Left renal cortex interstitium (tissue), 4 donors: ENCODE measurements at regions not wholly inside any gene's neighbourhood (a gene's known extent, or its start where the extent isn't known, plus 50 kb on each side); places are given as distances from the start of the nearest gene placed in this dataset.
"Not testable (repeated sequence)": the region's sequence is repeated elsewhere in the genome, so short reads cannot be mapped to it uniquely, and the experiment has no call there.

Experiments used
- DNase-seq, 4 donors: peaks; one replicate each; pipeline ENCODE4 v3.0.0-alpha.2; 2013; ENCODE audit warnings: low read depth in 4 of 4, low spot score in 2 of 4, missing footprints in 1 of 4

DNA sequence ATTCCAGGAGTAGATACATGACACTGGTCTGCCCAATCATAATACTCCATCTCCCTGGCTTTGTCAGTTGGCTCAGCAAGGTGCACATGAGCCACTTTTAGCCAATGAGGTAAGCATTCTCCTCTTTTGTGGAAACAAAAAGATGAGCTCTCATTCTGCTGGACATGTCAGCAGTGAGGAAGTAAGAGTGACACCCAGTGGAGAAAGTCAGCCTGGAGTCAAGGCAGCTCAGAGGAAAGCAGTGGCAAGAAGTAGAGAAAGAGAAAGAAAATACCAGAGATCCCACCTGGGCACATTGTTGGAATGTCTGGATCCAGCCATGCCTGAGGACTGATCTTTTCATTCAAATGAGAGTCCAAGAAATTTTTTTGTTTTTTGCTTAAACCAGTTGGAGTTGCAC lies 496.9 kb upstream of the C16orf82 start:
- DNase-seq: no peak

DNA sequence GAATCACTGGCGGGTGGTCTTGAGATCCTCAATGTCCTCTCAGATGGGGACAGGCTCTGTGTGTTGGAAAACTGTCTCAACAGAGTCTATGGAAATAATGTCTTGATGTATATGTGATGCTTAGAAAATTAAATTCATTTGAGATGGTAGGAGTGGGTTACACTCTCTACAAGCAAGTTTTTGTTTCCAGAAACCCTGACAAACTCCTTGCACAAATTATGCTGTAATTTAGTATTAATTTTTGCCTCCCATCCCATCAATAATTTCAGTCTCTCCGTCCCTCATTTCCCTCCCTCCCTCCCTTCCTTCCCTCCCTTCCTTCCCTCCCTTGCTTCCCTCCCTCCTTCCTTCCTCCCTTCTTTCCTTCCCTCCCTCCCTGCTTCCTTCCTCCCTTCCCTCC lies 488.0 kb upstream of the C16orf82 start:
- no peak for DNase-seq

DNA sequence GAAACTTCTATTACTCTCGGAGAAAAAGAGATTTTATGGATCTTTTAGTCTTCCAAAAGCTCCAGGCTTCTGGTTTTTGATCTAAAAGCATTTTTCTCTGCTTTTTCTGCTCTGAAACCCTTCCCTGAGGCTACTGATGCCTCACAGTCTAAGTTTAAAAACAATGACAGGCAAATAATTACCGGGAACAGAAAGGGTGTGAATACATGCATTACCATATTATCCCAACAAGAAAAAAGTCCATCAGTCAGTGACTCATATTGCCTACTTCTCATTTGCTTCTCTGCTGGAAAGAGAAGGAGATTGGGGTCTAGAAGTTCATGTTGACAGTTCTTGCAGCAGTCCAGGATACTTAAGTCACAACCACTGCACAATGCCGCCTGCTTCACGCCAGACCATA lies 482.9 kb upstream of the C16orf82 start:
- no peak for DNase-seq

DNA sequence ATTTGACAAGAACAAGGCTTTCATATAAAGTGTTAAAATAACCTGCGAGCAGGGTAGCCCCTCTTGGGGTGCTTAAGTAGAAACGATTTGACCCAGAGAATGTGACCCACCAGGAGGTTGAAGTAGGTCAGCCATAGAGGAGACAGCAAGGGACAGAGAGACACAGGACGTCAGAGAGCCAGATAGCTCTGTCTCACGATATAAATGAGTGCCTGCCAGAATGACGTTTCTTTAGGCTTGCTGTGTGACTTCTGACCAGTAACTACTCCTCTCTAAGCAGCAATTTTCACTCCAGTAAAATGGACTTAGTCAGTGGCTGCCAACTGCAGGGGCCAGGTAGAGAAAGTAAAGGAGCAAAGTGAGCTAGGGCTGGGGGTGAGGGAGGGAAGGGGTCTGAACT lies 473.0 kb upstream of the C16orf82 start:
- no peak for DNase-seq

DNA sequence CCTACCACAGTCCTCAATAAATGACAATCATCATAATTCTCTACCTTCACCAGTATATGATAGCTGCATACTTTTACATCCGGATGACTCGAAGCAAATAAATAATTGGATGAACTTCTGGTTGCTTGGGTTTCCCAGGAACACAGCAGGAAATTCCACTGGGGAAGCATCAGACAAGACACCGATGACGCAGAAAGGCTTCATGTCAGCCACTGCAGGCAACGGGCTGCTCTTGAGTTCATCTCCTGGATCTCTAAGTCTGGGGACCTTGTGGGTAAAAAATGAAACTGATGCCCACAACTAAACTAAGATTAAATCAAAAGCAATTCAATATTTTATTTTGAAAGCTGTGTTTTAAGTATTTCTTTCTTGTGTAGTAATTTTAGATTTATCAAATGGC lies 472.1 kb upstream of the C16orf82 start:
- DNase-seq: no peak

DNA sequence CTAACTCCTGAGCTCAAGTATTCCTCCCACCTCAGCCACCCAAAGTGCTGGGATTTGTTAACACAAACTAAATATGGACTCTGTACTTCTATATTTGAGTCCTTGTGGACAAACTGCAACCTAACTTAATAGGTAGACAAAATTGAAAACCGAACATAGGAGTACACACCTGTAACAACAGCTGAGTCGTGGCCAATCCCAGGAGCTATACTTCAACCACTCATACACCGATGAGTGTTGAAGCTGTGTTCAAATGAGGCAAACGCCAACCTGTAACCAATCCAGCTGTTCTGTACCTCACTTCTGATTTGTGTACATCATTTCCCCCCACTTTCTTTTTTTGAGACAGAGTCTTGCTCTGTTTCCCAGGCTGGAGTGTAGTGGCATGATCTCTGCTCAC lies 471.5 kb upstream of the C16orf82 start:
- no peak for DNase-seq

DNA sequence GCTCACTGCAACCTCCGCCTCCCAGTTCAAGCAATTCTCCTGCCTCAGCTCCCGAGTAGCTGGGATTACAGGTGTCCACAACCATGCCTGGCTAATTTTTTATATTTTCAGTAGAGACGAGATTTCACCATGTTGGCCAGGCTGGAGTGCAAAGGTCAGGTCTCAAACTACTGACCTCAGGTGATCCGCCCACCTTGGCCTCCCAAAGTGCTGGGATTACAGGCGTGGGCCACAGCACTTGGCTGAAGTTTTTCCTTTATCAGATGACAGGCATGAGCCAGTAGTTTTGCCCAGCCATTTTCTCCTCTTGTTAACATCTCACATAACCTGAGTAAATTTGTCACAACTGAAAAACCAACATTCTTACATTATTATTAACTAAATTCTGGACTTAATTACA lies 470.7 kb upstream of the C16orf82 start:
- not testable (repeated sequence) for DNase-seq

DNA sequence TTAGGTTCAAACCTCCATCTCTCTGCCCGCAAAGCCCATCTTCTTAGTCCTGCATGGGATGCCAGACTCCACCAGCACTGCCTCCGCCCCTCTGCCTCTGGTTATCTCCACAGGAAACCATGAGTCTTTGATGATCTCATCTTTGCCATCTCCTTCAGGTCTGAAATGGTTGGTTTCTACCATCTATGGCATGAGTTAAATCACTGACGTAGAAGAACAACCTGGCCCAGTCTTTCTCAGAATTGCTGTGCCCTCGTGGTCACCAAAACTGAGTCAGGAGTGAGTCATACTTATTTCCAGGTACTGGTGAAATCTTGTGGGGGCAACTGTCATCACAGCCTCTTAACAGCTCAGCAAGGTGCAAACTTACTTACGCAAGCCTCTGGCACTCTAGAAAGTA lies 468.7 kb upstream of the C16orf82 start:
- DNase-seq: no peak

DNA sequence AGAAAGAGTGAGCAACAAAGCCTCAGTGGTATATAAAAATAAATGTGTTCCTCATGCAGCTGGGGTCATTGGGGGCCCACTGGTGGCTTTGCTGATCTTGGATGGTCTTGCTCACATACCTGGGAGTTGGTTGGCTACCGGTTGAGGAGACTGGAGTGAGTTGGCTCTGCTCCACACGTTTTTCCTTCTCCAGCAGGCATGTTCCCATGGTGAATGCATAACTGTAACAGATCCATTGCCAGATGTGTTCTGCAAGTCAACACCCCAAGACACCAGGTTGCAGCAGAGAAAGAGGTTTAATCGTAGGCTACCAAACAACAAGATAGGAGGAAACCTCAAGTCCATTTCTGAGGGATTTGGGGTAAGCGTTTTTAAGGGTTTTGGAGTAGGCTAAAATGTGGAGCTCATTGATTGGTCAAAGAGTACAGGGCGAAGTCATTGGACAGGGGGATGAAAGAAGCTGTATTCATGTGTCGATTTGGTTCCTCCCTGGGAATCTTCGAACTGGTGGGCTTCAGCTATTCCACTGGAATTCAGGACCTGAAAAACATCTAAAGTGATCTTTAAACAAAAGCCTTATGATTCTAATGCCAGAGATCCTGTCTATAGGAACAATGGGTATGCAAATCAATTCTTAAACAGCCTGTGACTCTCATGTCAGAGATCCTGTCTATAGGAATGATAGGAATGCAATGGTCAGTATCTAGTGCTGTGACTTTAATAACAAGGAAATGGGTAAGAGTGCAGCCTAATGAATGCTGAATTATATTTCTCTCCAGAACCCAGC lies 467.5 kb upstream of the C16orf82 start:
- no peak for DNase-seq

DNA sequence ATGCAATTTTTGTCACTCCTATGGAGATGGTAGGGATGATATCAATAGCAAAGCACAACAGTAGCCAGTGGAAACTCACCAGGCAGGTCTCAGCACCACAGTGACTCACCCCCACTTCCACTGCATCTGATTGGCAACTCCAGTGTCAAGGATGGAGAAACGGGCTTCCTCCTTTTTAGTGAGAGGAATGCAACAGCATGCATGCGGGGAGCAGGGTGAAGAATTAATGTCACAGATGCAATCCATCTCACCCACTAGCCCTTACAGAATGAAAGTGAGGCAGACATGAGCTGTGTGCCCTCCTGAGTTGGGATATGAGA lies 467.0 kb upstream of the C16orf82 start:
- no peak for DNase-seq

DNA sequence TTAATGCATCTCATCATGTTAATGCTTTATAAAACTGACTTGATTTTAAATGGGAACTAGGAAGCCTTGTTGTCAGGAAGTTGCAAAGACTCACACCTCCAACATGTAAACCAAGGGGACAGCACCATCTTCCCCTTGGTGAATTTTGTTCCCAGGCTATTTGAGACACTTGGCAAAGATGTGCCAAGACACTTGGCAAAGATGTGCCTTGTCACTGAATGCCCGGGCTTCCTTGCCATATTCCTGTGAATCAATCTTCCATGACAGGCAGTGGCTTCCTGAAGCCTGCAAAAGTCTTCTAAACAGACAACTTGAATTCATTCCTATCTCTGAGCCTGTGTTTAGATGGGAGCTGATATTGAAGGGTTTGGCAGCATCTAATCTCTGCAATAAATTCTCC lies 465.4 kb upstream of the C16orf82 start:
- DNase-seq: no peak

DNA sequence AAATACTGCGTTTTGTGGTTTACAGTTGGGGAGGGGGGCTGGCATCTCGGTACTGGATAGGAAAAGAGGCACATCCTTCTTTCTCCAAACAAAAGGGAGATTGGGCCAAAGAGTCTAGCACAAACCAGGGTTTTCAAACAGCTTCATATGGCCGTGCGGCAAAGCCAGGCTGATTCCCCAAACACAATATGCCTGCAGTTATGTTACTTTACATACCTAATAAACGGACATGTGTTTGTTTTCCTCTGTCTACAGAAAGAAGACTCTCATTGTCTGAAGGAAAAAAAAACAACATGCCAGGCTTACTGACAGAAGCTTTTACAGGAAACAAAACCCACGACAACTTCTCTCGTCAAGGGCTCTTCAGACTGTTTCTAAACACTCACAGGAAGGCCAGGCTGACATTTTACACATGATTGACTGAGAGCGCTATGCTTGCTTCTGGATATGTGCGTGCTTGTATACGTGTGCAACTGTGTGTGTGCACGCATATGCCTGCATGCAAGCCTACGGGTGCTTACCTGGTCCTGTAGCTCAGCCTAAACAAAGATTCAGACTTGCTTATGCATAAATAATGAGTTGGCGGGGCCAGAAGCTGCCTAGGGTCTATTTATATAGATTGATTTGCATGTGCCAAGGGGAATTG lies 461.0 kb upstream of the C16orf82 start:
- DNase-seq: no peak

DNA sequence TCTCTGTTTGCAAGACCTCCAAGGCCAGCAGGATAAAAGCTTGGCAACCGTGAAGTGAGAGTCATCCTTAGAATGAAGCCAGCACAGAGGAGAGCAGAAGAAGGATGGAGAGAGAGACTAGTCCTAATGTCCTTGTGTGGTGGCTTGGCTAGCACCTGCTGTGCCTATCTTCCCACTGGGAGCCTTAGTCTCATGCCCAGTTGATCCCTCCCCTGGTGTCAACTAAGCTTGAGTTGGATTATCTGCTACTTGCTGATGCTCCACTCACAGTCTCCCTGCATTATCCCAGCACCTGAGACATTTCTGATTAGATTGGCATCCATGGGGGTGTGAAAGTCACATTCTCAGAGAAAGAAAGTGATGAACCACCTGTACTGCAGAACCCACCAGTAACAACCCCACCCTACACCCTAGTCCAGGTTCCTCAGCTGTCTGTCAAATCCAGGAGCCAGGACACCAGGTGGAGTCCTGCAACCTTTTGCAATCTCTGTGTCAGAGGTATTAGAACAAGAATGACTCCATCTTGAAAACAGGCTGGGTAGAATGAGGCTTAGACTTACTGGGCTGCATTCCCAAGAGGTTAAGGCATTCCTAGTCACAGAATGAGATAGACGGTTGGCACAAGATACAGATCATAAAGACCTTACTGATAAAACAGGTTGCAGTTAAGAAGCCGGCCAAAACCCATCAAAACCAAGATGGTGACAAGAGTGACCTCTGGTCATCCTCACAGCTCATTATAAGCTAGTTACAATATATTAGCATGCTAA lies 460.2 kb upstream of the C16orf82 start:
- DNase-seq: no peak

DNA sequence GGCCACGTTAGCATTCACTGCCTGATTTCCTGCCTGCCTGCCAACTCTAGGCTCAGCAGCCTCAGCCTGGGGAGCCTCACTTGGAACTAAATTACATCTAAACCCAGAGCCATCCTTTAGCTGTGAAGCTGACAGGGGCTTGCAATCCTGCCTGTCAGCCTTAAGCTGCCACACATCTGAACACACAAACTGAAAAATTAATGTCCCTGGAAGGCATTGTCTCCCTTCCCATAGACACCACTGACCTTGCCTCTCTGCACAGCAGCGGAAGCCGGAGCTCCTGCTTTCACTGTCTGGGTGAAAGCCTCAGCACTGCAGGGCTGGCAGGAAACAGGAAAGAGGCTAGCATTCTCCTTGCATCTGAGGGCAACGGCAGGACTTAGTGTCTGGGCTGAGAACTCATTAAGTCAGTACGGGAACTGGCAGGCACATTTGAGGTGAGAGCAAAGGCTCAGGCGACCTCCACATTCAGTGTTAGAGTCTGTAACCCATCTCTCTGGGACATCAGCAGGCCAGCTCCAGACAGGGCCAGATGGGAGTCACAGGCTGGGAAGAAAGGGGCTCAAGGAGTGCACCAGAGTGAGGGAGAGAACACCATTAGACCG lies 452.4 kb upstream of the C16orf82 start:
- no peak for DNase-seq

DNA sequence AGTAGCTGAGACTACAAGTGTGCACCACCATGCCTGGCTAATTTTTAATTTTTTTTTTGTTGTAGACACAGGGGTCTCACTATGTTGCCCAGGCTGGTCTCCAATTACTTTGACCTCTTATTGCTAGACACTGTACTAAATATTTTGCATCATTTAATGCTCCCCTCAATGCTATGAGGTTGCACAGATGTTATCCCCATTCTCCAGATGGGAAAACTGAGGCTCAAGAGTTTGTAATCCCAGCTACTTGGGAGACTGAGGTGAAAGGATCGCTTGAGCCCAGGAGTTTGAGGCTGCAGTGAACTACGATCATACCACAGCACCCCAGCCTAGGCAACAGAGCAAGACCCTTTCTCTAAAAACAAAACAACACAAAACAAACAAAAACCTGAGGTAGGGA lies 443.3 kb upstream of the C16orf82 start:
- no peak for DNase-seq

DNA sequence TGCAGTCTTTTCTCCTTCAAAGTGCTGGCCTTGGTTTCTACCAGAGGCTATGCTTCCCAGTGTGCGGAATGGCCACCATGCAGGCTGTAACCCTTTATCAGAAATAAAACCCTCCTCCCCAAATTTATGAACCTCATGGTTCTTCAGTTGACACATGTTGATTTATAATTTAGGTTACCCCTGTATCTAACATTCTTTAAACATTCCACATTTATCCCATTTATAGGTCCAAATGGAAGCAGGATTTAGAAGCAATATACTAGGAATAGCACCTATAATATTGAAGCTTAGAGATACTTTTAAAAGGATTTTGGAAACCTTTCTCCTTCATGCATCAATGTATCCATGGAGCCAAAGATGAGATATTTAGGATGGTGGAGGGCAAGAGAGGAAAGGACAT lies 438.8 kb upstream of the C16orf82 start:
- DNase-seq: no peak

DNA sequence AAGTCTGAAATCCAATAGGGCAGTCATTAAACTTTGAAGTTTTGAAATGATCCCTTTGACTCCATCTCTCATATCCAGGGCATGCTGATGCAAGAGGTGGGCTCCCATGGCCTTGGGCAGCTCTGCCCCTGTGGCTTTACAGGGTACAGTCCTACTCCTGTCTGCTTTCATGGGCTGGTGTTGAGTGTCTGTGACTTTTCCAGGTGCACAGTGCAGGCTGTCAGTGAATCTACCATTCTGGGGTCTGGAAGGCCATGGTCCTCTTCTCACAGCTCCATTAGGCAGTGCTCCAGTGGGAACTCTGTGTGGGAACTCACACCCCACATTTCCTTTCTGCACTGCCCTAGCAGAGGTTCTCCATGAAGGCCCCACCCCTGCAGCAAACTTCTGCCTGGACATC lies 435.4 kb upstream of the C16orf82 start:
- DNase-seq: not testable (repeated sequence)

DNA sequence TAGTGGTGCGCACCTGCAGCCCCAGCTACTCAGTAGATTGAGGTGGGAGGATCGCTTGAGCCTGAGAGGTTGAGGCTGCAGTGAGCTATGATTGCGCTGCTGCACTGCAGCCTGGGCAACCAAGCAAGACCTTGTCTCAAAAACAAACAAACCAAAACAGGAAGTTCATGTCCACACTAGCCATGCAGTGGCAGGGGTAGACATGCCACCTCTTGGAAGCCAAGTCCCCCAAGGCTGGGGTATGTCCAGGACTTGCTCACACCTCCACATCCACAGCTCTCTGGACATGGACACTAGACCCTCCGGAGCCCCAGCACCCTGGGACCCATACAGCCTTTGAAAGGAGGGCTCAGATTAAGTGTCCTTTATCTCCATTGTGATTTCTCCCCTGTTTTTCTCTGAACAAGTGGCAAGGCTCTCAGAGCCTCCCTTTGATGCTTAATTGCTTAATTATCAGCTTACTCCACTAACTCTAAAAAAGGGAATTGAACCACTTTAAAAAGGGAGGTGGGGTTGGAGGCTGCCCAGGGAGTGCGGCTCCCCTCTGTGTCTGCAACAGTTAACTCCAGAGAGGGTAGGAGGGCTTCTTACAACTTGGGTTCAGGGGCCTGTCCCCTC lies 424.6 kb upstream of the C16orf82 start:
- DNase-seq: no peak

DNA sequence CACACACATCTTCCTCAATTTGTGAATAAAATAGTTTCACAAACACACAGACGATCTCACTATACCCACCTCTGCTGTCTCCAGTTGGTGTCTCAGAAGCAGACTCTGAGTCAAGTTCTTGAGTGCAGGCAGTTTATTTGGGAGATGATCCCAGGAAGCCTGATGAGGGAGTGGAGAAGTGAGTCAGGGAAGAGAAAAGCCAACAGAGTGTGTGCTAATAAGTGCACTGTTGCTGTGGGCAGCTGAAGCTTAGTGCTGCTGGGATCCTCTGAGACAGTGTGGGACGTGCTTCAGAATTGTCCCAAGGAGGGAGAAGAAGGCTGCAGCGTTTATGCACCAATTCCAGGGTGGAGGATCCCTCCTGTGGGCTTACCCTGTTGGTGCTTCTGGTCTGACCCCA lies 423.2 kb upstream of the C16orf82 start:
- DNase-seq: no peak

DNA sequence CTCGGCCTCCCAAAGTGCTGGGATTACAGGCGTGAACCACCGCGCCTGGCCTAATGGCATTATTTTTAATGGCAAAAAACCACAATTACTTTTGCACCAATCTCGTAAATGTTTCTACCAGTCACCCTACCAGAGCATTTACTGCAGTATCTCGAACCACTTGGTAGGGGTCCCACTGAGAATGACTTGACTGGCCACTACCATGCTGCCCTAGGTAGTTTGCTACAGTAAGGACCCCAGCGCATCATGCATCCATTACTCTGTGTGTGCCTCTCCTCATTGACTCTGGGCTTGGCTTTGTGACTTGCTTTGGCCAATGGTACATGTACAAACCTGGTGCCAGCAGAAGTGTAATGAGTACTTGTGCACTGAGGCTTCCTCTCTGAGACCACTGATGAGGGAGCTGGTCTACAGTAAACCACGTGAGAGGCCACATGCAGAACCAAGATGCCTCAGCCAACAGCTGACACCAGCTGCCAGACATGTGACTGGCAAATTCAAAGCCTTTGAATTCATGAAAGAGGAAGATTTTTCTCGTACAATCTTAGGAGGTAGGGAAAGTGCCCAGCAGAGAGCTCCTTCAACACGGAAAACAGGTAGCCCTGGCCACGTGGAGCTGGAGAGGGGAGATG lies 421.7 kb upstream of the C16orf82 start:
- no peak for DNase-seq

DNA sequence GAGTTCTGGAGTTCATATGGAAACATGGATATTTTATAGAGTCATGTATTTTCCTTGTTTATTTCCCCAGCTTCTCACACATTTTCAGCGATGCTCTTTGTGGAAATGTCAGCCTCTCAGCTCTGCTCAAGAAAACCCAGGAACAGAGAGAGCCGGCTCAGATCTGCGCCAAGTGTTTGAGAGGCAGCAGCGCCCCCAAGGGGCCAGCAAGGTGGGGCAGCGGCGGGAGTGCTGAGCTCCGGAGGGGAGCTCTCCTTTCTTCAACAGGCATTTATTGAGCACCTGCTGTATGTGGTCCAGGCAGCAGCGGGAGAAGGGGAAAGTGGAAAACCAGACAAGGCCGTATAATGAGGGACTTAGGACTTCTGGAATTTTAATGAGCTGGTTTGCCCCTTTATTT lies 421.1 kb upstream of the C16orf82 start:
- DNase-seq: no peak
